GM18511 (cell line): ENCODE measurements at regions not wholly inside any gene's neighbourhood (a gene's known extent, or its start where the extent isn't known, plus 50 kb on each side); places are given as distances from the start of the nearest gene placed in this dataset.
"Not testable (repeated sequence)": the region's sequence is repeated elsewhere in the genome, so short reads cannot be mapped to it uniquely, and the experiment has no call there.

ENCODE experiments used
- ATAC-seq: cut with Tn5 transposase; IDR thresholded peaks from one replicate; pipeline ENCODE4 v1.9.1; 2021; ENCODE audit warnings: mild to moderate bottlenecking, moderate library complexity; ENCODE audit not compliant: unreplicated experiment

DNA sequence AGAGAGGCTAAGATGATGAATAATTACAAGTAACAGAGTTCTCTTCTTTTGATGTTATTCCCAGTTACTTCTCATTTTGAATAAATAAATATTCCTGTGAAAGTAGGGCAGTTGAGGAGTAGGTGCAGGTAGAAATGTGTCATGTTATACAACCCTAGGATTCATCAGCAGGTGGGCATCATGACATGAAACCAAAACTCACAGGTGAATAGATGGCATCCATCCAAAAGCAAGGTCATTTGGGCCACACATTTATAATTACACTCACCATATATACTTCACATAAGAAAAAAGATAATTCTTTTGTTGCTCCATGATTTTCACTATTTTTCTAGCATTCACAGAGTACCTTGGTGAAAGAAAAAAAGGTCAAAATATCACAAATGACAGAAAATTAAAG lies 273.6 kb downstream of the ZBBX start:
- ATAC-seq: no peak

DNA sequence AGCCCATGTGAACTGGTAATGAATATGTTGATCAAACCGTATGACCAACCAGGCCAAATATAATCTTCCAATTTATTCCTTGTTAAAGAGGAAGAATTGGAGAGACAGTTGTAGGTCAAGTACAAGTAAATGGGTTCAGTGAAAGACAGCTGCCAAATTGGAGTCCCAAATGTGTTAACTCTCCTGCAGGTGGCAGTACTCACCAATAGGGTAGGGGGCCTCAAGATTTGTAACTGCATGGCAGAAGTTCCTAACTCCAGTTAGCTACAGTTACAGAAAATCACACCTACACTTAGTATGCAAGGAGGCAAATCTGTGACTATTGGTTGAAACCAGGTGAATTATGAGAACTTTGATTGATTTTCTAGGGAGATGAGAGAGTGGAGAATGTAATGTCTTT lies 278.0 kb downstream of the ZBBX start:
- no peak for ATAC-seq

DNA sequence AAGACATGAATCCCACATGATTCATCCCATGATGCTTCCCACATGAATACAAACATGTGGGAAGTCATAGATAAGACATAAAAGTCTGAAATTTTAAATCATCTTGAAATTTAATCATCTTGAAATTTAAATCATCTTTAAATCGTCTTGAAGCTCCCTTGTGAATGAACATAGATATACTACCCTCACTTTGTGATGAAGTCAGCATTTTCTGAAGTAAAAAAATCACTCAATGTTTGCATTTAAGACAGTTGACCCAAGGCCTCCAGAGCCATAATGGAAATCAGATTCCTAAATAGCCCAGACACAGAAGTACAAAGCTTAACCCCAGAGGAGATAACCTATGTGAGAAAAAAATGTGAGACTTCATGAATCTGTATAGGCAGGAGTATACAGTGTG lies 279.4 kb downstream of the ZBBX start:
- no peak for ATAC-seq

DNA sequence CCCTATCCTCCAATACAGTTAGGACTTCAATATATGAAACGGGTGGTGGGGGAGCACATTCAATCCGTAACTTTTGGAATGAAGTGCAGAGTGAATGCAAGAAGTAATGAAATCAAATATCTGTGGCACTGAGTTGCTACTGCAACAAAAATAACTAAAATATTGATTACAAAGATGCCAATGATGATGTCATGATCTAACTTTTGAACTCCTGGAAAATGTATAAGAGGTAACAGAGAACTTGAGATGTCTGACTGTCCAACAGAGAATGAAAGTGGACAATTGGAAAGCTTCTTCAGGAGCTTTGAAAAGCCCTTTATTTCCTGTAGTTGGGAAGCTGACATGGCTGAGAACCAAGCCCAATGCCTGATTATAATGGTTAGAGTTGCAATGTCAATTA lies 279.9 kb downstream of the ZBBX start:
- no peak for ATAC-seq

DNA sequence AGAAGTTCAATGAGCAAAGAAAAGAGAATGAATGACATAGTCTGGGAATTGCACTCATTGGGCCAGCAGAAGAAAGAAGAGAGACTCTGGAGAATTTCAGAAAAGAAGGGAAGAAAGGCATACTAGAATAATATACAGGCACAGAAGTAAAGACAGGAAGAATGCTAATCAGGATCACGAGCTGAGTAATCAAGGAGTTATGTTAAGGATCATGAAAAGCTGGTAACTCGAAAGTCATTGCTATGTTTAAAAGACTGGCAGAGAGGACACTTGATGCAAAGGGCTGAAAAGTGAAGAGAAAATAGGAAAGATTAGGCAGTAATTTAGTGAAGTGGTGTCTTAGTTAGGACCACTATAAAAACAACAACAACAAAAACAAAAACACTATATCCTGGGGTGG lies 284.1 kb downstream of the ZBBX start:
- no peak for ATAC-seq

DNA sequence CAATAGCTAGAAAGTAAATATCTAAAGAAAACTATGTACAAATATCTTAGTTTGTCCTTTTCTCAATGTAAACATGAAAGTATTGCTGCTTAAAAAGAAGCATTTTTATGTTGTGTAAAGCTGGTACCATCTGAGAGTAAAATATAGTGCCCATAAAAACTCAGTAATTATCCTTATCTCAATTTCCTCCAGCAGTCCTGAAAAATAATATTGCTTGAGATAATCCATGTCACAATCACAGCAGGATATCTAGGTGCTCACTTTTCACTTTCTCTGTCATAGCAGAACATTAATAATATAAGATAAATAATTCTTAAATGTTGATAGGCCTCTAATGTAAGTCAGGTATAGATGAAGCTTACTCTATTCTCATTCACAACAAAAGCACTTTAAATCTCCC lies 285.5 kb downstream of the ZBBX start:
- no peak for ATAC-seq

DNA sequence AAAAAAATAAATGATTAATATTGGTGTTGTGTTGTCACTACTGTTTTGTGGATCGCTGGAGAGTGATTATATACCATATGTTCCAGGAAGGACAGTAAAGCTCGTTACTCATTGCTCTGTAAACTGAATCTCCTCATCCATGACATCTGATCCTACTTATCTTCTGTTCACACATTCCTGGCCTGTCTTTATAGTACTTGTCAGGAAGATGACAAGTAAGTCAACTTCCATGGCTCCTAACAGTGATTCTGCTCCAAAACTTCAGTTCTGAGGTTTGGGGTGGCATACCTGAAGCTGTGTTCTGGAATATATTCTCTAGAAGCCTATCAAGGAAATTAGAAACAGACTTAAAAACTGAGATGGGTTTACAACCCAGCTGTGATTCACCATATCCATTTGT lies 288.9 kb downstream of the ZBBX start:
- no peak for ATAC-seq

DNA sequence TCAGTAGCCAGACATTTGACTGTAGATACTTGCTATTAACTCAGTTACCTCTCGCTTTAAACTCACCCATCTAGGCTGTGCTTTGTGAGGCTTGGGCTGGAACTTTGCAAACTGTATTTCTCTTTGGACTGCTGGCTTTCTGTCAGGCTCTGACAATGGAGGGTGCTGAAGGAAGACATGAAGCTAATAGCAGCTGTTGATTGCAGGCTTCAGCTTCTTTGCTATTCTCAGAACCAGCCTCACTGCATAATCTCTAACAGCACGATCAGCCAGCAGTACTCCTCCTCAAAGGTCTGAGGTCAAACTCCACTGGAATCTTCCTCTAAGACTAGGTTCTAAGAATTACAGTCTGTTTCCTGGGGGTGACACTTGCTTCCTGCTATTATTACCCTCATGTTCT lies 295.6 kb downstream of the ZBBX start:
- no peak for ATAC-seq

DNA sequence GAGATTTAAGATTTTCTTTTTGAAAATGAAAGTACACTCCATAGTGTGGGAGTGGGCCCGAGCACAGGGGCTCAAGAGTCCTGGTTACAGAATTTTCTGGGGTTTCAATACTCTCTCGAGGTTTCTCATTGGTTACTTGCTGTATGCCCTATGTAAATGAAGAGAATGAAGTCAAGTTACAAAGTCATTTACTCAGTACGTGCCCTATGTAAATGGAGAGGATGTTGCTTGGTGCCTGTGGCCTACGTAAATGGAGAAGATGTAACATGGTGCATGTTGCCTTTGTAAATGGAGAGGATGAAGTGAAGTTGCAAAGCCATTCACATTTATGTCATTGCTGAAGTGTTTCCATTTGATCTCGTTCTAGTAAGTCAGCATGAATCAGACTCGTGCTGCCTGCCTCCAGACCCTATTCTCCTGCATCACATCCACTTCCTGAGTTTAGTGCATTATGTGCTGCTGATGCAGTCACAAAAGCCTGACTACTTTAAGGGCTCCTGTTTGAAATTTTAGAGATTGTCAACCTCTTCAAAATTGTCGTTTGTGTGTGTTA lies 302.0 kb downstream of the ZBBX start:
- ATAC-seq: peak; percentile 44

DNA sequence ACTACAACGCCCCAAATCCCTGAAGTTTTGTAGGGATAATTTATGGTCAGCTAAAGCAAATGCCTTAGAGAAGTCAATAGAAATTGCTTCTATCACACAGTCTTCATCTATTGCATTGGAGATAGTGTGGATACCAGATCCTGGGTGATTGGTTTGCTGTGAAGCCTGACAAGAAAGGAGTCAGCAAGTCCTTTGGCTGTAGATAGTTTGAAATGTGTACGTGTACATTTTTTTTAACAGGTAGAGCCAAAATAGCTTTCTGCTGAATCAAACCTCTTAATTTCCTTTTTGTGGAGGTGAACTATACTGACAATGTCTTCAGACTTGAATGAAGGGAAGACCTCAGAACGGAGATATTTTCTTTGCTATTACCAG lies 312.3 kb downstream of the ZBBX start:
- no peak for ATAC-seq

DNA sequence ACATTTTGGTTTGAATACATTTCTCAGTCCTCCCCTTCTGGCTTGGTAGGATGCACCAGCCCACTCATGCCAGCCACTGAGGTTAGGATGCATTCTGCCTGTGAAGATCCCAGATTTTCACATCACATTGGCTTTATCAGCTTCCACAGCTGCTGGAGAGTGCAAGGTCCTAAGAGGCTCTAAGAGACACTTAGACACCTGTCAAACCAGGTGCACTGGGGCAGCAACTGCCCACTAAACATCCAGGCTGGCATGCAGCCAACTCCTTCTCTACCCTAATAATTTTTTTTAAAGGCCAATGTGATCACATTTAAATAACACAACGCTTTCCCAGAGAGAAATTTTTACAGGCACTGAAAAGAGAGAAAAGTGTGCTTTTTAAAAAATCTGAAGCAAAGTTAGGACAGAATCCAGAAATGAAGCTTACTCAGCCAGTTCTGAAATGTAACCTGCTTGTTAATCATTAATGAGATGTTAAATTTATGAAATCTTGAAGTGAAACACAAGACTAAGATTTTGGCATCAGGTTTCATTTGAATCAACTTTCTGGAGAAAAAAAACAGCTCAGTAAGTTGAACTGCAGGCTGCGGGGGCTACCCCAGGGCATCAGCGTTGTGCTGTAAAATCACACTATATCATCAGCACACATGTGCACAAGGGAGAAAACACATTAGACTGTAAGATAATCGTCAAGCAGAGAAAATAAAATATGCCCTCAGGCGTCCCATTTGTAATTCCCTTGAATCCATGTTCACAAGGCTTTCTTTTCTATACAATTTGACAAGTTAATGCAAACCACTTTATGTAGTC lies 312.9 kb downstream of the ZBBX start:
- ATAC-seq: peak; percentile 79

DNA sequence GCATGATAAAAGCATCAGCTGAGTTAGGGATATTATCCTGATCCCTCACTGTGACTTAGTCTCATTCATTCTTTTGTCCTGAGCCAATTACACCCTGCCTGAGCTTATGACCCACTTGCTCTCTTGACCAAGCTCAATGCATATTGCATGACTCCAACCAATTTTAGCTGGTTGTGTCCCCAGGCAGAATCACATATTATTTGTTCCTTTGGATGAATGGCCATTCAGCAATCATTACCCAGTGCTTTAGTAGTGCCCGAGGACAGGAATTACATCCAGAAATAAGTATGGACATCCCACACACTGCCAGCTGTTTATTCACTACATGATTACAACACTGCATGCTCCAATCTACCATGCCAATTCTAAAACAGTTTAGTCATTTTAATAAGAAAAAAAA lies 322.5 kb downstream of the ZBBX start:
- ATAC-seq: no peak

DNA sequence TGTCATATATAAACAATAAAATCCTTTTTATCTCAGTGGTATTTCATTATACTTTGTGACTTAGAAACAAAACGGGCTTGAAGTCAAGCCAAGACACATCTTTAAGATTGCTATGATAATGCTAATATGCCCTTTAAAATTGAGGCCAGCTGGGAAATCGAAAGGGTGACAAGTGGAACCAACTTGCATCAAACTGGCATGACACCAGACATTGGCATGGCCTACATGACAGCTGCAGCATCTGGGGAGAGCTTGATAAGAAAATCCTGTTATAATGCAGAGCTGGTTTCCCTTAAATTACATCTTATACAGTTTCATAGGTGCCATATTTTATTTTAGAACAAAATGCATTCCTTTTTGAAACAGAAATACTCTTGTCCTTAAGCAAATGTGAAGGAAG lies 325.2 kb downstream of the ZBBX start:
- ATAC-seq: no peak

DNA sequence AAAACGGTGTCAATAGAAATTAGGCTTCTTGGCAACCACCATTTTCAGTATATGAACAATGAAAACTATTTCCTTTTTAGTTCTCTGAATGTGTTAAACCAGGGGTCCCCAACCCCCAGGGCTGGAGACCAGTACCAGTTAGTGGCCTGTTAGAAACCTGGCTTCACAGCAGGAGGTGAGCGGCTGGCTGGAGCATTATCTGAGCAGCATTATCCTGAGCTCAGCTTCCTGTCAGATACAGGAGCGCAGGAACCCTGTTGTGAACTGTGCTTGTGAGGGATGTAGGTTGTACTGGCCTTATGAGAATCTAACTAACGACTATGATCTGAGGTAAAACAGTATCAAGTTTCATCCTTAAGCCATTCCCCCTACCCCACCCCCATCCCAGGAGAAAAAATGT lies 328.7 kb downstream of the ZBBX start:
- ATAC-seq: no peak

DNA sequence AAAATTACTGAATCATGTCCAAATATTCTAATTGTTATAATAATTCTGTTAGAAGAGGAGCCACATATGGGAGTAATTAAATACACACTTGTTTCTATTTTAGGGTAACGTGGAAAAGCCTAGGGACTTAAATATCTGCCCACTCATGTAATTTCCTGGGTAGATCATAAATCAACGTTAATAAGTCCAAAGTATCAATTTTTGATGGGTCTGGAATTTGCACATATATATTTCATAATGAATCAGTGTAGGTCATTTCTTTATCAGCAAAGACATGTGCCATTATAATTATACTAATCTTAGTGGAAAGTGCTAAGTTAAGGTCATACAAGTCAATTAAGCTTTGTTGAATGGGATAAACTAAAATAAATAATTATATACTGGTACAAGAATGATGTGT lies 346.2 kb downstream of the ZBBX start:
- no peak for ATAC-seq

DNA sequence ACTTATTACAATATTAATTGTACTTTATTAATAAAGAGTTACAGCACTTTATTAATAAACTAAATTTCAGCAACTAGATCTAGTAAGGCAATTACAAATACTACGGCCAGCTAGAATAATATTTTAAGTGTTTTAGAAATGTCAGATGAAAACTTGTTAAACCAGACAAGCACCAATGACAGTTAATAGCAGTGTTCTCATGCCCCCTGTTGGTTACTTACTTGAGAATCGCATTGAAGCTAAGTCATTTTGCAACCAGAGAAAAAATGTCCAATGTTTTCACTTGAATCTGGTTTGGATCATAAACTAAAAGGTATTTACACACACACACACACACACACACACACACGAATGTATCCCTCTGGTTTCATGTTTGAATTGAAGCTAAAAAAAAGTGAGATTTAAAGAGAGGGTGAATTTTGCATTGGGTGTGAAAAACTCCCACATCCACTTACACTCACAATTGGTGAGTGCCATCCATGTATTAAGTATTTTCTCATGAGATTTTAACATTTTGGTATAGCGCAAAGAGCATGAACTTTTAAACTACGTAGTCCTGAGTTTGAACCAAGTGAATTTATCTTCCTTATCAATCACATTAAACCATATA lies 347.7 kb downstream of the ZBBX start:
- ATAC-seq: no peak

DNA sequence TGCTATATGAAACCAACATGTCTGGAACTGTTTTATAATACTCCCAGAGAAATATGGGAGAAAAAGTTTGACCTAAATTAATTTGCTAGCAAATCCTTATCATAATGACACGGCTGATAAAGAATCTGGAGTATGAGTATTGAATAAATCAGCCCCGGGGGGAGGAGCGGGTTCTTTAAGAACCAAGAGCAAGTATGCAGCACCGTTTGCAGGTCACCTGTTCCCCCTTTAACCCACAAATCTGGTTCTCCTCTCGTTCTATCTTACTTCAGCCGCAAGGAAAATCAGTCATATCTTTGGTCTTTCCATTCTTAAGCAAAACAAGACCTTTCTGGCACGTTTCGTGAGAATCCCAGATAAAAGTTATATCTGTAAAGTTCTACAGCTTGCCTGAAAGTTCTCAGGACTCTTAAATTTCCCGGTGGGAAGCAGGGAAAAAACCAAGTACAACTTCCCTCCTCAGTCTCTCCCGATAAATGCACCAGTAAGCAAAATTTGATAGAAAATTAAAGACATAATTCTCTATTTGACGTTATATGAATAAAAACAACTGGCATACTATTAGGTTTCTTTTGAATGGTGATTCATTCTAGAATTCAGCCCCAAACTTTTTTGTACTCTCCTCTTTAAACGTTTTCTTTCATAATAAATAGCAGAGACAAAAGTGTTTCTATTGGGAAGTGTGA lies 348.6 kb downstream of the ZBBX start:
- no peak for ATAC-seq

DNA sequence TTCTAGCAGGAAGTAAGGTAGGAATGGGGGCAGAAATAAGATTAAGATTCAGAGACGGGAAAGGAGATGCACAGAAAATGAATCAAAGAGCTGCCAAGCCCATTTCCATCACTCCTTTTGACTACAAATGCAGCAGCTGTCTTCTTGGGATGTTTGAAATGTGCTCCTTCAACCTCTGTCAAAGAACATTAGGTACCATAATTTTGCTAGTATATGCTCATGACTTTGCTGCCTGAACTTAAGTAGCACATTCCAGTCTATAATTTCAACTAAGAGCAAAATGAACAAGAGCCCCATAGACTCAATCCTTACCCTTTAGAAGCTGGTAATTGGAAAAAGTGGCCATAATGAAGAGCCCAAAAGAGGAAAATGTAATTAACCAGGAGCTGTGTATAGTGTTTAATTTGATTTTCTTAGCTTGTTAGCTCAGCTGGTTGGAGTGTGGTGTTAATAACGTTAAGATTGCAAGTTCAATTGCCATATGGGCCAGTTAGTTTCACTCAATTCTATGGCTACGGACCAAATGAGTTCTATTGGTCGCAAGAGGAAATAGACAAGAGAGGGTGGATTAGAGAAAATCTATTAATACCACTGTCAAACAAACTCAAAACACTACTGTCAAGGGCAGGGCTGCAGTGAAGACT lies 349.9 kb downstream of the ZBBX start:
- ATAC-seq: no peak

DNA sequence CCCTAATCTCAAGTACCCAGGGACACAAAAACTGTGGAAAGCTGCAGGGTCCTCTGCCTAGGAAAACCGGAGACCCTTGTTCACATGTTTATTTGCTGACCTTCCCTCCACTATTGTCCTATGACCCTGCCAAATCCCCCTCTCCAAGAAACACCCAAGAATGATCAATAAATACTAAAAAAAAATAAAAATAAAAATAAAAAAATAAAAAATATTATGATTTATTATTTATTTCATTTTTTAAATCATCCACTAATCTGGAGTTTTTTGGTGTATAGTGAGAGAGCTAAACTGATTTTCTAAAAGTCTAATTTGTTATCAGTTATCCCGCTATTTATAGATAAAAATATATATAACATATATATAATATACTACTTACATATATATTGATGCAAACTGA lies 360.6 kb downstream of the ZBBX start:
- ATAC-seq: not testable (repeated sequence)

DNA sequence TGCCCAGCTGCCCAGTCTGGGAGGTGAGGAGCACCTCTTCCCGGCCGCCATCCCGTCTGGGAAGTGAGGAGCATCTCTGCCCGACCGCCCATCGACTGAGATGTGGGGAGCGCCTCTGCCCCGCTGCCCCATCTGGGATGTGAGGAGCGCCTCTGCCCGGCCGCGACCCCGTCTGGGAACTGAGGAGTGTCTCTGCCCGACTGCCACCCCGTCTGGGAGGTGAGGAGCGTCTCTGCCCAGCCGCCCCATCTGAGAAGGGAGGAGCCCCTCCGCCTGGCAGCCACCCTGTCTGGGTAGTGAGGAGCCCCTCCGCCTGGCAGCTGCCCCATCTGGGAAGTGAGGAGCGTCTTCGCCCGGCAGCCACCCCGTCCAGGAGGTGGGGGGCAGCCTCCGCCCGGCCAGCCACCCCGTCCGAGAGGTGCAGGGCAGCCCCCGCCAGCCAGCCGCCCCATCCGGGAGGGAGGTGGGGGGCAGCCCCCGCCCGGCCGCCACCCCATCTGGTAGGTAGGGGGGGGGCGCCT lies 361.4 kb downstream of the ZBBX start:
- ATAC-seq: not testable (repeated sequence)

DNA sequence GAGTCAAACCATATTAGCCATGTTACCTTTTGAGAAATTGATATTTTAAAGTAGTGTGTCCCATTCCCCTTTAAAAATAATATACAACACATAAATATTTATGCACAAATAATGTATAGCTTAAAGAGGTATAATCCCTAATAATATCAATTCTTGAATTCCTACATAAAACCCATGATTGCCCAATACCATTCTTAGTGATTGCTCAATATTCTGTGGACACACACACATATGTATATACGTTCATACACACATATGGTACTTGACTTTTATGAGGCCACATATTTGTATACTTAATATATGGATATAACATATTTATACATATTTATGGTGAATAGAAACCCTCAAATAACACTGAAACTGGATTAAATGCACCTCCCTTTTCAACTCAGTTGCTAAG lies 367.4 kb downstream of the ZBBX start:
- ATAC-seq: no peak
